Colonic mucosa (tissue), 4 donors: ENCODE measurements at regions not wholly inside any gene's neighbourhood (a gene's known extent, or its start where the extent isn't known, plus 50 kb on each side); places are given as distances from the start of the nearest gene placed in this dataset.
"Not testable (repeated sequence)": the region's sequence is repeated elsewhere in the genome, so short reads cannot be mapped to it uniquely, and the experiment has no call there.

Source experiments
- DNase-seq: peaks from one replicate; pipeline ENCODE4 v3.0.0-alpha.2; 2020
- H3K27ac ChIP-seq: fragments of 200-600 bp; one replicate; pipeline ENCODE4 v1.8.0; 2021
- H3K27me3 ChIP-seq: fragments of 200-600 bp; one replicate; pipeline ENCODE4 v1.8.0; 2021
- H3K36me3 ChIP-seq: fragments of 200-600 bp; one replicate; pipeline ENCODE4 v1.8.0; 2021
- H3K4me1 ChIP-seq: fragments of 200-600 bp; one replicate; pipeline ENCODE4 v1.8.0; 2021; ENCODE audit warnings: mild to moderate bottlenecking
- H3K4me3 ChIP-seq: fragments of 200-600 bp; one replicate; pipeline ENCODE4 v1.8.0; 2021
- H3K9ac ChIP-seq, 2 donors: one replicate each; pipeline ENCODE4 v1.7.0; 2013; ENCODE audit warnings: control low read depth in 2 of 2, low read depth in 2 of 2, low read length in 2 of 2
- H3K9me3 ChIP-seq: fragments of 200-600 bp; one replicate; pipeline ENCODE4 v1.8.0; 2021
- CTCF ChIP-seq: fragments of 200-600 bp; IDR thresholded peaks from one replicate; pipeline ENCODE4 v1.8.0; 2022; ENCODE audit warnings: antibody characterized with exemption, mild to moderate bottlenecking
- intact Hi-C: fragments of 100-400 bp; cut with DNase I; formaldehyde crosslinking; loops from one replicate; pipeline ENCODE4 v1.14.1; 2022
- donor health status: healthy.
- donor health status: DM: no; HTN: no; CAD: no.
- donor health status: DM: no; HTN: no; CAD: no.

- no peaks in the 10 kb centered on the region for H3K4me1 ChIP-seq
- H3K4me3 ChIP-seq: no peak overlapping the region
Measured at GRCh38 chr3:75242012-75242735, 422.0 kb upstream of the FRG2C start.

GRCh38 chr3:75248974-75249373, 415.2 kb upstream of the FRG2C start:
- H3K27ac ChIP-seq: no peak overlapping the region

More at GRCh38 chr3:75242012-75242735, 422.0 kb upstream of the FRG2C start:
- DNase-seq: no peak
- Histone ChIP-seq H3K9ac (no peak overlapping the region), H3K27ac (no peak overlapping the region), H3K27me3 (no peaks in the 10 kb centered on the region), H3K9me3 (no peaks in the 10 kb centered on the region), H3K36me3 (no peaks in the 10 kb centered on the region)
- TF ChIP-seq CTCF: no peak
- intact Hi-C loops: no loop called here

GRCh38 chr3:75254685-75255084, 409.4 kb upstream of the FRG2C start:
- TF ChIP-seq CTCF: no peak
- Histone ChIP-seq H3K9ac (no peak overlapping the region), H3K4me1 (no peaks in the 10 kb centered on the region), H3K27ac (no peak overlapping the region), H3K27me3 (no peaks in the 10 kb centered on the region), H3K36me3 (no peaks in the 10 kb centered on the region), H3K4me3 (no peak overlapping the region), H3K9me3 (no peaks in the 10 kb centered on the region)
- intact Hi-C loops: no loop called here
- DNase-seq: no peak

More at GRCh38 chr3:75248974-75249373, 415.2 kb upstream of the FRG2C start:
- no peak for TF ChIP-seq CTCF
- no peaks in the 10 kb centered on the region for H3K9me3 ChIP-seq
- intact Hi-C loops: no loop called here
- no peaks in the 10 kb centered on the region for H3K4me1 ChIP-seq
- no peaks in the 10 kb centered on the region for H3K36me3 ChIP-seq
- no peak overlapping the region for H3K4me3 ChIP-seq
- H3K9ac ChIP-seq: no peak overlapping the region
- no peaks in the 10 kb centered on the region for H3K27me3 ChIP-seq
- DNase-seq: no peak

- H3K4me1 ChIP-seq, DNase-seq, H3K9ac ChIP-seq, H3K27ac ChIP-seq, H3K4me3 ChIP-seq, H3K27me3 ChIP-seq, intact Hi-C loops, H3K36me3 ChIP-seq, H3K9me3 ChIP-seq: not testable (repeated sequence)
- TF ChIP-seq CTCF: peak; percentile 26
Measured at GRCh38 chr3:75258825-75259683, 405.1 kb upstream of the FRG2C start.

GRCh38 chr3:75260975-75261374, 403.2 kb upstream of the FRG2C start:
- H3K9ac ChIP-seq, DNase-seq, H3K36me3 ChIP-seq, intact Hi-C loops, H3K27ac ChIP-seq, H3K4me1 ChIP-seq, H3K4me3 ChIP-seq, H3K9me3 ChIP-seq, H3K27me3 ChIP-seq: not testable (repeated sequence)

GRCh38 chr3:75262661-75263060, 401.5 kb upstream of the FRG2C start:
- H3K4me3 ChIP-seq: no peak overlapping the region
- no peaks in the 10 kb centered on the region for H3K27me3 ChIP-seq
- intact Hi-C loops: no loop called here
- DNase-seq: no peak
- TF ChIP-seq CTCF: no peak
- H3K36me3 ChIP-seq: no peaks in the 10 kb centered on the region
- no peaks in the 10 kb centered on the region for H3K9me3 ChIP-seq
- no peak overlapping the region for H3K9ac ChIP-seq
- H3K27ac ChIP-seq: no peak overlapping the region
- H3K4me1 ChIP-seq: no peaks in the 10 kb centered on the region
